ENCODE measurements at regions not wholly inside any gene's neighbourhood (a gene's known extent, or its start where the extent isn't known, plus 50 kb on each side); places are given as distances from the start of the nearest gene placed in this dataset.

DNA sequence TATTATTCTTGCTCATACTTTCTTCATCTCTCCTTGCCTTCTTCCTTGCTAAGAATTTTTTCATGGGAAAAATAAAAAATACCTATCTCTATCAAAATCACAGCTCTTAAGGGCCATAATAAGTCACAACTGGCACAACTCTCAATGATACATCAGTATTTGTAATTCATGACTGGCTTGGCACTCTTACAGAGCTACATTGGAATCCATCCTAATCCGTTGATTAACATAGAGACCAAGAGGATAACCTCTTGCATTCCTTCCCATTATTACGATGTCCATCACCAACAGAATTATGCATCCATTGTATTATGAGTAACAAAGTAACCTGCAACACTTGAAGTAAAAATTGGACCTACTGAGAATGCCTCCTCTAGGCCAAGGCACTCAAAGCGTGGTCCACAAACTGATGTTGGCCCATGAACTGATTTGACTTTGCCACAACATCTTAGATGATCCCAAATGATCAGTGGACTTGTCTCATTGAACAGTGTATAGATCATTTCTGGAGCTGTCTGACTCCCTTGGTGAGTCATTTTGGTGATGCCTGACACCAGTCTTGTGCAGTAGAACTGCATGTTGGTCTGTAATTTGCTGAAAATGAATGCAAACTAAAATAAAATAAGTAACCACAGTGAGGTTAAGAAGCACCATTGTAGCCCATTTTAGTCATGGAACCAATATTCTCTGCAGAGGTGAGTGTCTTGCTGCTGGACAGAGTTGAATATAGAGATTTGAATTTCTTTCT, 163.2 kb downstream of the AXIN2 start:
- Histone ChIP-seq H3K4me1 (ENCODE audit: insufficient read depth) (no peaks in the 10 kb centered on the region), H3K27ac (no peak overlapping the region), H3K9me3 (no peaks in the 10 kb centered on the region), H3K36me3 (no peaks in the 10 kb centered on the region), H3K4me3 (no peak overlapping the region), H3K27me3 (no peaks in the 10 kb centered on the region)
- no peak for DNase-seq
- intact Hi-C loops (cut with DNase I): no loop called here
- WGBS, 3 donors: 87 to 91% (median 88%) methylated on average over 3 of the region's 3 CpGs
- TF ChIP-seq, protein P1, sequence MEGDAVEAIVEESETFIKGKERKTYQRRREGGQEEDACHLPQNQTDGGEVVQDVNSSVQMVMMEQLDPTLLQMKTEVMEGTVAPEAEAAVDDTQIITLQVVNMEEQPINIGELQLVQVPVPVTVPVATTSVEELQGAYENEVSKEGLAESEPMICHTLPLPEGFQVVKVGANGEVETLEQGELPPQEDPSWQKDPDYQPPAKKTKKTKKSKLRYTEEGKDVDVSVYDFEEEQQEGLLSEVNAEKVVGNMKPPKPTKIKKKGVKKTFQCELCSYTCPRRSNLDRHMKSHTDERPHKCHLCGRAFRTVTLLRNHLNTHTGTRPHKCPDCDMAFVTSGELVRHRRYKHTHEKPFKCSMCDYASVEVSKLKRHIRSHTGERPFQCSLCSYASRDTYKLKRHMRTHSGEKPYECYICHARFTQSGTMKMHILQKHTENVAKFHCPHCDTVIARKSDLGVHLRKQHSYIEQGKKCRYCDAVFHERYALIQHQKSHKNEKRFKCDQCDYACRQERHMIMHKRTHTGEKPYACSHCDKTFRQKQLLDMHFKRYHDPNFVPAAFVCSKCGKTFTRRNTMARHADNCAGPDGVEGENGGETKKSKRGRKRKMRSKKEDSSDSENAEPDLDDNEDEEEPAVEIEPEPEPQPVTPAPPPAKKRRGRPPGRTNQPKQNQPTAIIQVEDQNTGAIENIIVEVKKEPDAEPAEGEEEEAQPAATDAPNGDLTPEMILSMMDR (IDR thresholded peaks at IDR 0.05): no peak
- no peak for TF ChIP-seq POLR2A (IDR thresholded peaks at IDR 0.05)
- no peak for TF ChIP-seq EP300 (IDR thresholded peaks at IDR 0.05)

DNA sequence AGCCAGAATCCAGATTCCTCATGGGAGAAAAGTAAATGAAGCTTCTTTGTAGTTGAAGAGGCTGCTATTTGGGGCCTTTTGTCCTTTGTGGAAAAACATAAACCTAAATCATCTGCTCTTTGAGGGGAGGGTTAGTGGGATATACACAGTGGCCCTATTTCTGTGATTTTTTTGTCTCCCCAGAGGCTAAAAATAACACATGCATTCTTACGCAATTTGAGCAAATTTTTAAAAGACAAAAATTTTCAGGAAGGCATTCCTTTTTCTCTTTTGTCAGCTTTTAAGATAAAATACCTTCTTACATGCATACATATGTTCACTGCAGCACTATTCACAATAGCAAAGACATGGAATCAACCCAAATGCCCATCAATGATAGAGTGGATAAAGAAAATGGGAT, 165.5 kb downstream of the AXIN2 start:
- WGBS, 3 donors: 94 to 97% (median 94%) methylated on average over 1 of the region's 1 CpG
- Histone ChIP-seq H3K27me3 (no peaks in the 10 kb centered on the region), H3K27ac (no peak overlapping the region), H3K4me3 (no peak overlapping the region), H3K36me3 (no peaks in the 10 kb centered on the region), H3K4me1 (ENCODE audit: insufficient read depth) (no peaks in the 10 kb centered on the region), H3K9me3 (no peaks in the 10 kb centered on the region)
- intact Hi-C loops (cut with DNase I): no loop called here
- no peak for DNase-seq
- TF ChIP-seq POLR2A (IDR thresholded peaks at IDR 0.05): no peak
- TF ChIP-seq, protein P1 (IDR thresholded peaks at IDR 0.05): no peak
- no peak for TF ChIP-seq EP300 (IDR thresholded peaks at IDR 0.05)

DNA sequence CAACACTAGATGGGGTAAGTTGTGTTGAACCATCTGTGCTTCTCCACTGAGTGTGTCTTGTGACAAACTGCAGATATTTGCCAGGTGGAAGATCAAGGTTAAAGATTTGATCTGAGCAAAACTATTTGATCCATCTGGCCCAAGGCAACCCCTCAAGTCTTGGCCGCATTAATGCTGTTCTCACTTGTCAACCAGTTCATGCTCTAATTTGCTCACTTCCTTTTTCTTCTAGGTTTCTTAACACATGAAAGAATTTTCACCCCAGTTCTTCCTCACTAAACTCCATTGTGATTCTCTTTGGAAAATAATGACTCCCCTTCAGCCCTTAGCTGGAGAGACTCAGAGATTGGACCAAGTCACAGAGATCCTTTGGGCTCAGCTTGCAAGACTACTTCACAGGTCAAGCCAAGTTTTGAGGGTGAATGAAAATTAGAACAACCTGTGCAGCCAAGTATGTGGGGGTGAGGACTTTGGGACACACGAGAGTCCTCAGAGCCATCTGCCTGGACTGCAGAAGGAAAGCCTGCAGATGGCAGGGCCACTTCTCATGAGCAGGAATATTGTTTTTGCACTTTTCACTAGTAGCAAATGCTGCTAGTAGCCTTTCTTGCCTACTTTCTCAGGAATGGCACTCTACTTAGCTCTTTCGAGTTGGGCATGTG, 166.5 kb downstream of the AXIN2 start:
- 45 to 51% (median 45%) methylated on average over 3 of the region's 3 CpGs for WGBS, 3 donors
- no peak overlapping the region for H3K27ac ChIP-seq
- no peak for DNase-seq
- H3K4me3 ChIP-seq: no peak overlapping the region
- no peaks in the 10 kb centered on the region for H3K4me1 ChIP-seq (ENCODE audit: insufficient read depth)
- intact Hi-C loops (cut with DNase I): no loop called here
- H3K36me3 ChIP-seq: no peaks in the 10 kb centered on the region
- TF ChIP-seq EP300 (IDR thresholded peaks at IDR 0.05) (no peak), POLR2A (IDR thresholded peaks at IDR 0.05) (no peak)
- TF ChIP-seq, protein P1 (IDR thresholded peaks at IDR 0.05): no peak
- no peaks in the 10 kb centered on the region for H3K27me3 ChIP-seq
- no peaks in the 10 kb centered on the region for H3K9me3 ChIP-seq

DNA sequence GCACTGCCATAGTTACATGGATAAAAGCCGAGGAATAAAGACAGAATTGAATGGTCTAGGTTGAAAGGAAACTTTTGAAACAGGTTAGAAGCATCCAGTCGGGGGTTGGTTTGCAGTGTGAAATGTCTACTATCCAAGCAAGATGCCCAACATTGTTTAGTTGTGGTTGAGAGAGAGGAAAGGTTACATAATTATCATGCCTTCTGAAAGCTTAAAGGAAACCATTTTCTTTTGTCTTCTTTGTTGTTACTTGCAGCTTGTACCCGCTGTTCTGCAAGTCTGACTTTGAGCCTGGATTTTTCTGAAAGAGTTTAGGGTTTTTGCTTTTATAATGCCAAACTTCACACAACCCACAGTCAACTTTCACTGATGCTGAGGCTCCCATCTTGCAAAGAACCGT, 167.9 kb downstream of the AXIN2 start:
- Histone ChIP-seq H3K36me3 (no peaks in the 10 kb centered on the region), H3K4me3 (no peak overlapping the region), H3K27me3 (no peaks in the 10 kb centered on the region), H3K4me1 (ENCODE audit: insufficient read depth) (no peaks in the 10 kb centered on the region), H3K27ac (no peak overlapping the region), H3K9me3 (no peaks in the 10 kb centered on the region)
- intact Hi-C loops (cut with DNase I): no loop called here
- no peak for DNase-seq
- TF ChIP-seq, protein P1 (IDR thresholded peaks at IDR 0.05): no peak
- TF ChIP-seq POLR2A (IDR thresholded peaks at IDR 0.05): no peak
- TF ChIP-seq EP300 (IDR thresholded peaks at IDR 0.05): no peak
- WGBS, 3 donors: 84 to 87% (median 86%) methylated on average over 4 of the region's 4 CpGs

All from ovary (tissue), 7 donors.